ENCODE measurements at regions not wholly inside any gene's neighbourhood (a gene's known extent, or its start where the extent isn't known, plus 50 kb on each side); places are given as distances from the start of the nearest gene placed in this dataset.
A peak's percentile ranks its signal among the peaks of the same experiment; 100 is the strongest.

DNA sequence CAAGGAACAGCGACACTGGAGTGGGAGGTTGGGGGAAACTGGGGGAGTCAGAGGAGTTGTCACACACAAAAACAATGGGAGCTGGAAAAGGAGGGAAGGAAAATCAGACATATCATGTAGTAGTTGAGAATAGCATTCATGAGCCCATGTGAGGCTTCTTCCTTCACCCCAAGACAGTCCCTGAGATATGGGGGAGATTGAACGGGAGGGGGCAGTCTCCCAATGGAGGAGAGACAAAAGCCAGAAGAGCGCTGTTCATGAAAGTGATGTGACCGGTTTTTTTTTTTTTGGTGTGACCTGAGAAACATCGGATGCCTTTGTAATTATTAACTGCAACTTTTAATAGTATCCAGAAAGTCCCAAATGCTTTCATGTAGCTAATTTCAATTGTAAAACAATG is 631.8 kb upstream of the KLF12 start:
- Histone ChIP-seq H2BK12ac (ENCODE audit: low read depth, low read length) (no peak overlapping the region), H3K27ac (ENCODE audit: low read depth, low read length) (no peak overlapping the region), H4K5ac (ENCODE audit: insufficient read length, low read depth, low read length) (no peak overlapping the region), H3K79me1 (ENCODE audit: low read depth, low read length) (no peaks in the 10 kb centered on the region), H3K23ac (ENCODE audit: insufficient read length) (no peak overlapping the region), H3K18ac (ENCODE audit: extremely low read depth, low read length) (no peak overlapping the region), H3K9me3 (ENCODE audit: insufficient read depth in 2 of 2, low read depth in 1 of 2, low read length in 1 of 2) (no peaks in the 10 kb centered on the region), H4K8ac (ENCODE audit: extremely low read depth, insufficient read depth, low read length) (no peak overlapping the region), H3K4ac (replicated peaks; ENCODE audit: insufficient read length, low read depth, low read length) (no peak overlapping the region), H3K36me3 (ENCODE audit: control insufficient read depth in 2 of 4, insufficient read depth in 4 of 4, low read length in 3 of 4) (no peaks in the 10 kb centered on the region; a peak in 1 of 8 replicates), H3K9ac (replicated peaks in 1 of 4; ENCODE audit: extremely low read depth in 1 of 4, low read depth in 3 of 4, low read length in 3 of 4) (no peak overlapping the region), H3K4me3 (ENCODE audit: extremely low read depth in 1 of 4, insufficient read depth in 2 of 4, low read depth in 3 of 4, low read length in 4 of 4) (no peak overlapping the region), H3K56ac (replicated peaks; ENCODE audit: insufficient read length, low read depth, low read length) (no peak overlapping the region), H3K23me2 (ENCODE audit: low read depth, low read length) (no peaks in the 10 kb centered on the region), H2BK20ac (ENCODE audit: low read length) (no peak overlapping the region), H3K4me1 (replicated peaks in 1 of 4; ENCODE audit: control insufficient read depth in 3 of 4, insufficient read depth in 4 of 4, low read length in 3 of 4) (no peaks in the 10 kb centered on the region), H2BK15ac (ENCODE audit: low read length) (no peak overlapping the region), H4K20me1 (replicated peaks in 1 of 2; ENCODE audit: control insufficient read depth in 1 of 2, insufficient read depth in 2 of 2, low read length in 2 of 2) (no peaks in the 10 kb centered on the region), H4K91ac (replicated peaks; ENCODE audit: insufficient read length, low read length) (no peak overlapping the region), H2BK120ac (replicated peaks; ENCODE audit: low read depth, low read length) (no peak overlapping the region), H3K14ac (ENCODE audit: insufficient read length) (no peak overlapping the region), H3K79me2 (ENCODE audit: control insufficient read depth in 1 of 2, insufficient read depth in 2 of 2, low read length in 2 of 2) (no peaks in the 10 kb centered on the region), H3K27me3 (replicated peaks in 1 of 4; ENCODE audit: control insufficient read depth in 3 of 4, extremely low read depth in 1 of 4, insufficient read depth in 3 of 4, low read length in 3 of 4) (no peaks in the 10 kb centered on the region), H3K4me2 (ENCODE audit: insufficient read depth in 1 of 2, low read depth in 2 of 2, low read length in 2 of 2) (no peak overlapping the region), H2BK5ac (ENCODE audit: low read depth, low read length) (no peak overlapping the region), H2AFZ (ENCODE audit: low read length) (no peak overlapping the region; the same call in 1 of the 2 replicates), H2AK5ac (ENCODE audit: low read depth, low read length) (no peak overlapping the region)
- POLR2A ChIA-PET (ENCODE audit: partially characterized antibody), result no interaction called here
- CTCF ChIA-PET (ENCODE audit: partially characterized antibody), result interaction anchor here (0.6 to 1.6 kb wide), 5 partner anchors 9 to 454 kb away, joined by 3 to 4 read pairs (median 3); no protein-coding TSS in a partner anchor
- 74% methylated on average over 5 of the region's 5 CpGs; no CpG with 5 or more reads in 1 of the 2 experiments for WGBS, 2 experiments (ENCODE audit: extremely low coverage in 1 of 2, insufficient coverage in 1 of 2, insufficient read length in 1 of 2, insufficient replicate concordance in 2 of 2, low coverage in 1 of 2, low lambda C conversion rate in 2 of 2, missing lambda C conversion rate in 1 of 2)
- DNase-seq (ENCODE audit: low read depth in 1 of 2, low spot score in 2 of 2) (no peak), FAIRE-seq (no peak)
- TF ChIP-seq HDAC6 (IDR thresholded peaks at IDR 0.05; ENCODE audit: low read depth, low read length) (no peak), BCL11A (IDR thresholded peaks at IDR 0.05; ENCODE audit: low read depth in 2 of 2, low read length in 2 of 2) (no peak), TAF7 (optimal IDR thresholded peaks at IDR 0.05; ENCODE audit: borderline replicate concordance, low read depth, low read length) (no peak), GTF2F1 (IDR thresholded peaks at IDR 0.05; ENCODE audit: borderline replicate concordance, low read depth, low read length) (no peak), POU5F1 (IDR thresholded peaks at IDR 0.05; ENCODE audit: low read depth, low read length) (no peak), CEBPB (IDR thresholded peaks at IDR 0.05; ENCODE audit: low read depth, low read length) (no peak), KDM4A (IDR thresholded peaks at IDR 0.05; ENCODE audit: low read depth, low read length, severe bottlenecking) (no peak), RAD21 (IDR thresholded peaks at IDR 0.05 in 1 of 2, conservative IDR thresholded peaks at IDR 0.05 in 1 of 2; ENCODE audit: low read depth in 2 of 2, low read length in 2 of 2) (peak in 1 of 2 experiments; percentile 24; a peak in 2 of 4 replicates)
